Small intestine (tissue), 7 donors: ENCODE measurements at regions not wholly inside any gene's neighbourhood (a gene's known extent, or its start where the extent isn't known, plus 50 kb on each side); places are given as distances from the start of the nearest gene placed in this dataset.
A peak's percentile ranks its signal among the peaks of the same experiment; 100 is the strongest.
"Not testable (repeated sequence)": the region's sequence is repeated elsewhere in the genome, so short reads cannot be mapped to it uniquely, and the experiment has no call there.

Experiments used
- DNase-seq, 2 donors: peaks; one replicate each; pipeline versions ENCODE4 v3.0.0 to v3.0.0-alpha.2; 2013
- FAIRE-seq: peaks from 2 replicates; lab custom pipeline; 2012; peaks lifted over from hg19 to GRCh38; lab: Jason Lieb, UNC
- H3K27ac ChIP-seq, 3 donors: one replicate each; pipeline ENCODE4 v1.5.1; 2013; ENCODE audit warnings: low read length in 2 of 3, mild to moderate bottlenecking in 2 of 3, control low read depth in 1 of 3, inconsistent platforms in 1 of 3, low read depth in 1 of 3, moderate library complexity in 1 of 3
- H3K27me3 ChIP-seq, 3 donors: one replicate each; pipeline ENCODE4 v1.6.1; 2013; ENCODE audit warnings: low read length in 3 of 3, inconsistent platforms in 1 of 3; ENCODE audit not compliant: control insufficient read depth in 3 of 3, insufficient read depth in 3 of 3
- H3K36me3 ChIP-seq, 3 donors: one replicate each; pipeline ENCODE4 v1.6.1; 2013; ENCODE audit warnings: low read length in 3 of 3, inconsistent platforms in 1 of 3, low read depth in 1 of 3, mild to moderate bottlenecking in 1 of 3, moderate library complexity in 1 of 3; ENCODE audit not compliant: control insufficient read depth in 3 of 3, insufficient read depth in 2 of 3
- H3K4me1 ChIP-seq, 3 donors: one replicate each; pipeline ENCODE4 v1.6.1; 2013; ENCODE audit warnings: low read length in 2 of 3, inconsistent platforms in 1 of 3, low read depth in 1 of 3, mild to moderate bottlenecking in 1 of 3, moderate library complexity in 1 of 3; ENCODE audit not compliant: control insufficient read depth in 3 of 3, insufficient read depth in 2 of 3
- H3K4me3 ChIP-seq, 3 donors: one replicate each; pipeline ENCODE4 v1.5.1; 2013; ENCODE audit warnings: low read length in 3 of 3, control low read depth in 1 of 3, inconsistent platforms in 1 of 3, low read depth in 1 of 3, mild to moderate bottlenecking in 1 of 3, moderate library complexity in 1 of 3
- H3K9me3 ChIP-seq, 2 donors: one replicate each; pipeline ENCODE4 v1.6.1; 2013; ENCODE audit warnings: low read depth in 1 of 2, low read length in 1 of 2; ENCODE audit not compliant: control insufficient read depth in 2 of 2, insufficient read depth in 1 of 2
- WGBS, 3 donors: extraction: QIAGEN DNeasy Blood & Tissue Kit; methylation state at CpG; one replicate each; pipeline ENCODE4 v1.1.7; 2013; 5-methylcytosine and 5-hydroxymethylcytosine counted together
- donor health status: healthy with polysubstance abuse.
- donor health status: control.
- donor health status: control.
- donor health status: Bipolar disorder and iron deficiency.
- donor health status: healthy.

DNA sequence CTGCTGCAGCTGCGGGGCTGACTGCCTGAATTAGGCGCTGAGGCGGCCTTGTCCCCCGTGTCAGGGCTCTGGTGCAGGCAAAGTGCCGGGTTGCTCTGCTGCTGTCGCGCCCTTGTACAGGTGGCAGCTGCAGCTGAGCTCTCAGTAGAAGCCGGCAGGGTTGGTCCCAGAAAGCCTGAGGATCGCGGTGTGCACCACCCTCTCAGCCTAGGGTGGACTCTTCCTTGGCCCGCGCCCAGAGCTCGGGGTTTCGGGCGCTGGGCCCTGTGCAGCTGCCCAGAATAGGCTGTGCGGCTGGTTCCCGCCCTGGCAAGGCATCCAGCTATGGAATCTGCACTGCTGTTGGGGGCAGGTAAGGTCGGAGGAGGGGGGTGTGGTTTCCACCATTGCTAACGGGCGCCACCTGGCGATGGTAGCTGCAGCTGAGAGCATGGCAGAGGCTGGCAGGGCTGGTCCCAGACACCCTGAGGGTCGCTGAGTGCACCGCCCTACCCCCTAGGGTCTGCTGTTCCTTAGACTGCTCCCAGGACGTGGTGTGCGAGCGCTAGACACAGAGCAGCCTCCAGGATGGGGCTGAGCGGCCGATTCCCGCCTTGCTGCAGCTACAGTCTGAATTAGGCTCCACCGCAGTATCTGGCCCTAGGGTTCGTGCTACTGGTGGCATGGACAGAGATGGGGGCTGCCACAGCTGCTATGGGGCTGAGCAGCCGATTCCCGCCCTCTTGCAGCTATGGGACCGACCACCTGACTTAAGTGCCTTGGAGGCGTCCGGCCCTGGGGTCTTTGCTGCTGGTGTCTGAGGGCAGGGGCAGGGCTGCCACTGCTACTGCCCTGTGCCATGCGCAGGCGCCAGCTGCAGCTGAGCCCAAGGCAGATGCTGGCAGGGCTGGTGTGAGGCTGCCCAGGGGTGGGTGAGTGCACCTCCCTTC is 145.0 kb downstream of the CCDC74A start:
- WGBS, 3 donors: 0 to 7% (median 4%) methylated on average over 33 to 38 of the region's 38 CpGs
- DNase-seq: peak; percentile 75 to 76
- H3K27me3 ChIP-seq: peaks cover 0 to 22% (median 6%) of the 10 kb centered on the region in 3 donors
- not testable (repeated sequence) for H3K36me3 ChIP-seq, FAIRE-seq, H3K9me3 ChIP-seq, H3K27ac ChIP-seq
- H3K4me3 ChIP-seq: peak overlapping the region in 2 of 3 donors; percentile 23 to 25
- H3K4me1 ChIP-seq: peaks cover 0 to 12% (median 0%) of the 10 kb centered on the region in 3 donors

DNA sequence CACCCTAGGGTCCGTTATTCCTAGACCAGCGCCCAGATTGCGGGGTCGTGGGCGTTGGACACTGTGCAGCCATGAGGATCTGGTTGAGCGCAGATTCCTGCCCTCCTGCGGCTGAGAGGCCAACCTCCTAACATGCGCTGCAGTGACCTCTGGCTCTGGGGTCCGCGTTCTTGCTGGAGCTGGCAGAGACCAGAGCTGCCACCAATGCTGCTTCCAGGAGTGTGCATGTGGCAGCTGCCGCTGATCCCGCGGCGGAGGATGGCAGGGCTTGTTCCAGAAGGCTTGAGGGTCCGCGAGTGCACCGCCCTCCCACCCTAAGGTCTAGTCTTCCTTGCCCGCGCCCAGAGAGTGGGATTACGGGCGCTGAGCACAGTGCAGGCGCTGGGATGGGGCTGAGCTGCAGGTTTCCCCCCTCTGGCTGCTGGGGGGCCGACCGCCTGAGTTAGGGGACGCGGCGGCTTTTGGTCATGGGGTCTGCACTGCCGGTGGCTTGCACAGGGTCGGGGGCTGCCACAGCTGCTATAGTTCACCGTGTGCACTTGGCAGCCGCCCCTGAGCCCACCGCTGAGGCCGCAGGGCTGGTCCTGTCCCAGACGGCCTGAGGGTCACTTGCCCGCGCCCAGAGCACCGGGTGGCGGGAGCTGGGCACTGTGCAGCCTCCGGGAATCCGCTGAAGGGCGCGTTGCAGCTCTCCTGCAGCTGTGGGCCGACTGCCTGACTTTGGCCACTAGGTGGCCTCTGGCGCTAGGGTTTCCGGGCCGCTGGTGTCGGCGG is 145.9 kb downstream of the CCDC74A start:
- Histone ChIP-seq H3K27ac (no peak overlapping the region), H3K4me3 (peak overlapping the region in 1 of 3 donors; percentile 25), H3K4me1 (peaks cover 0 to 12% (median 0%) of the 10 kb centered on the region in 3 donors), H3K36me3 (no peaks in the 10 kb centered on the region), H3K27me3 (peaks cover 0 to 22% (median 6%) of the 10 kb centered on the region in 3 donors), H3K9me3 (peaks cover 0 to 7% of the 10 kb centered on the region in 2 donors)
- FAIRE-seq: no peak
- peak; percentile 63 to 77 for DNase-seq
- 2 to 4% (median 3%) methylated on average over 45 to 48 of the region's 48 CpGs for WGBS, 3 donors

DNA sequence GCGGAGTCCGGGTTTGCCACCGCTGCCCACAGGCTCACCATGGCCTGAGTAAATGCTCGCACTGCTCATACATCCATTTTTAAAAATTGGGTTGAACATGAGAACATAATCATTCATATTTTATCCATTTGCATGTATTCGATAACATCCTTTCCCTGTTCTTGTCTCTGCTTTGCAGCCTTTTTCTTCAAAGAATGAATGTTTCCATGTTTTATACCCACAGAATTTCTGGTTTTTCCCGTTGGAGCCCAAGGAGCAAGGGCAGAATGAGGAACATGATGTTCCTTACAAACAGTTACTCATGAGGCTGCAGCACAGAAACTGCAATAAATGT is 146.5 kb downstream of the CCDC74A start:
- Histone ChIP-seq H3K27ac (no peak overlapping the region), H3K36me3 (no peaks in the 10 kb centered on the region), H3K27me3 (peaks cover 0 to 22% (median 6%) of the 10 kb centered on the region in 3 donors), H3K9me3 (peaks cover 0 to 3% of the 10 kb centered on the region in 2 donors), H3K4me3 (no peak overlapping the region), H3K4me1 (peaks cover 0 to 12% (median 0%) of the 10 kb centered on the region in 3 donors)
- FAIRE-seq (no peak), DNase-seq (no peak)
- whole genome bisulfite sequencing, 3 donors: 0 to 3% (median 1%) methylated on average over 6 of the region's 6 CpGs

DNA sequence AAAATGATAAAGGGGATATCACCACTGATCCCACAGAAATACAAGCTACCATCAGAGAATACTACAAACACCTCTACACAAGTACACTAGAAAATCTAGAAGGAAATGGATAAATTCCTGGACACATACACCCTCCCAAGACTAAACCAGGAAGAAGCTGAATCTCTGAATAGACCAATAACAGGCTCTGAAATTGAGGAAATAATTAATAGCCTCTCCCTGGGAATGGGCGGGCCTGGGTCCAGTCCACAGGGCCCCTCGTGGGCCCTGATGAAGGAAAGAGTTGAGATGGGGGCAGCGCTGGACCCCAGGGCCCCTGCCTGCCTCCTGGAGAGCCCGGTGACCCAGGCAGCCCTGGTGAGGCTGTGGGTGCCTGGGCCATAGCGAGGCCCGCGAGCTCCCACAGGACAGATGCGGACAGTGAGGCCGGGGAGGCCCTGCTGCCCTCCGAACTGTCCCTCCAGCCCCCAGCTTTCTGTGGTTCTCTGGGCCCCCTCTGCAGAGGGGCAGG is 154.0 kb downstream of the CCDC74A start:
- H3K9me3 ChIP-seq, H3K27me3 ChIP-seq, FAIRE-seq, H3K36me3 ChIP-seq, H3K4me1 ChIP-seq: not testable (repeated sequence)
- Histone ChIP-seq H3K27ac (peak overlapping the region; percentile 75 to 91 (median 80)), H3K4me3 (peak overlapping the region in 2 of 3 donors; percentile 62 to 90)
- WGBS, 3 donors: 9 to 17% (median 11%) methylated on average over 7 to 10 of the region's 10 CpGs
- DNase-seq: peak in 1 of 2 donors; percentile 35

DNA sequence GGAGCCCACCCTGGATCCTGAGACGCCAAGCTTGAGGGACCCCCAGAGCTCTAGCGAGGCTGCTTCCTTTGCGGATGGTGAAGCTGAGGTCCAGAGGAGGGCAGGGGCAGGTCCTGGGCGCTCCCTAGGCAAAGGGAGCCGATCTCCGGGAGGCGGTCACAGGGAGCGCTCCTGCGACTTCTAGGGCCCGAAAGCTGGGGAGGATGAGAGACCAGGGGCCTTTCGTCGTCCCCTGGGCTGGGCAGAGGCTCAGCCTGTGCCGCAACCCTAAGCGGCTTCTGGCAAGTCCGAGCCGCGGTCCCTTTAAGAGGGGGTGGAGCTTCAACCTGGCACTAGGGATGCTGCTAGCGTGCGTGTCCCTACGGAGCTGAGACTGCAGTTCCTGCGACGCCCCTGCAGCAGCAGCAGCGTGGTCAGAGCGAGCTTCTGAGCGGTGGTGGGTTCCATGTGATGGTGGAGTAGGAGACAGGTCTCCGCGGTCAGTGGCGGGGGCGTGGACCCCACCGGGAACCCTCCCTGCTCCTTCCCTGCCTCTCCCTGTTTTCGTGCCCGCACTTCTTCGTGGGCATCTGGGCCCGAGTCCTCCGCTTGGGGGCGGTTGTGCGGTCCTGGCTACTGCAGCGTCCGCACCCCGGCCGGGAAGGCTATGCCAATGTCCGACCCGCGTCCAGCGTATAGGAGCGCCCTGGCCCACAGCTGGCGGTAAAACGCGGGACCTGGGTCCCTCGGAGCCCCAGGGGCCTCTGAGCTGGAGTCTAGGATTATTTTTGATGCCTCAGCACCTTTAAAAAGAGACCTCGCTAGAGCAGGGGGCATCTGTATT is 154.6 kb downstream of the CCDC74A start:
- FAIRE-seq (no peak), DNase-seq (peak; percentile 88 to 90)
- 1% methylated on average over 46 to 51 of the region's 51 CpGs for WGBS, 3 donors

DNA sequence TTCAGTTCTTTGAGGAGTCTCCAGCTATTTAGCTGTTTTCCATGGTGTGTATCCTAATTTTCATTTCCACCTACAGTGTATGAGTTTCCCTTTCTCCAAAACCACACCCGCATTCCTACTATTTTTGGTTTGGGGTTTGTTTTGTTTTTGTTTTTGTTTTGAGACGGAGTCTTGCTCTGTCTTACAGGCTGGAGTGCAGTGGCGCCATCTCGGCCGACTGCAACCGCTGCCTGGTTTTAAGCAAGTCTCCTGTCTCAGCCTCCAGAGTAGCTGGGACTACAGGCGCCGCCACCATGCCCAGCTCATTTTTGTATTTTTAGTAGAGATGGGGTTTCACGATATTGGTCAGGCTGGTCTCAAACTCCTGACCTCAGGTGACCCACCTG is 155.2 kb downstream of the CCDC74A start:
- not testable (repeated sequence) for H3K36me3 ChIP-seq, H3K27me3 ChIP-seq, H3K4me1 ChIP-seq, FAIRE-seq, H3K9me3 ChIP-seq
- peak overlapping the region; percentile 75 to 91 (median 80) for H3K27ac ChIP-seq
- peak; percentile 34 to 37 for DNase-seq
- peak overlapping the region in 2 of 3 donors; percentile 62 to 90 for H3K4me3 ChIP-seq
- WGBS, 3 donors: 1 to 8% (median 4%) methylated on average over 9 of the region's 9 CpGs

More for the DNA sequence above, 154.6 kb downstream of the CCDC74A start:
- Histone ChIP-seq H3K27me3 (peaks cover 0 to 5% (median 0%) of the 10 kb centered on the region in 3 donors), H3K27ac (peak overlapping the region; percentile 75 to 91 (median 80)), H3K36me3 (no peaks in the 10 kb centered on the region), H3K4me1 (no peaks in the 10 kb centered on the region), H3K4me3 (peak overlapping the region; percentile 45 to 90 (median 62)), H3K9me3 (no peaks in the 10 kb centered on the region)

DNA sequence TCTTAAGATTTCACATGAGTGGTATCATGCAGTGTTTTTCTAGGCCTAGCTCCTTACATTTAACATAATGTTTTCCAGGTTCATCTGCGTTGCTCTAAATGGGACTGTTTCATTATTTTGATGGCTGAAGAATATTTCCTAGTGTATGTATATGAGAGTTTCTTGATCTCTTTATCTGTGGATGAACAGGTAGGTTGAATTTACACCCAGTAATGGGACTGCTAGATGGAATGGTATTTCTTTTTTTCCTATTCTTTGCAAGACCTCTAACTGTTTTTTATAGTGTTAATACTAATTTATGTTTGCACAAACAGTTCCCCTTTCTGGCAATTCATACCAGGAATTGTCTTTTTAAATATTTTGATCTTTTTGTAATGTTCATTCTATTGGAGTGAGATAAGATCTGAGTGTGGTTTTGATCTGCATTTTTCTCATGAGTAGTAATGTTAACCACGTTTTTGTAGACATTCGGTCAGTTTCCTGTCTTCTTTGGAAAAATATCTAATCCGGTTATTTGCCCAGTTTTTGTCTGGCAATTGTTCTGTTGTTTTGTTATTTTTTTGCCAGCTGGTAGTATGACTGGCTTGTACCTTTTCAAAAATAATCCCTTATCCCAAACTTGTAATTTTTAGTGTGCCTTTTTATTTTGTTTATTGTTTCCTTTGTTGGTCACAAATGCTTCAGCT is 157.1 kb downstream of the CCDC74A start:
- H3K27ac ChIP-seq, H3K27me3 ChIP-seq, H3K4me3 ChIP-seq, H3K9me3 ChIP-seq, H3K4me1 ChIP-seq, FAIRE-seq, H3K36me3 ChIP-seq, DNase-seq: not testable (repeated sequence)
- 51 to 55% (median 54%) methylated on average over 4 of the region's 4 CpGs for WGBS, 3 donors
